Adipocyte (in vitro differentiated cells): ENCODE measurements at regions not wholly inside any gene's neighbourhood (a gene's known extent, or its start where the extent isn't known, plus 50 kb on each side); places are given as distances from the start of the nearest gene placed in this dataset.
"Not testable (repeated sequence)": the region's sequence is repeated elsewhere in the genome, so short reads cannot be mapped to it uniquely, and the experiment has no call there.

Experiments
- DNase-seq: peaks from one replicate; pipeline ENCODE4 v3.0.0-alpha.2; 2015; ENCODE audit warnings: low read depth
- H3K27me3 ChIP-seq: replicated peaks from 2 replicates; pipeline ENCODE4 v1.7.0; 2013; ENCODE audit warnings: mild to moderate bottlenecking, low read length, moderate library complexity; ENCODE audit not compliant: control insufficient read depth, insufficient read depth
- H3K36me3 ChIP-seq: 2 replicates; pipeline ENCODE4 v1.7.0; 2013; ENCODE audit warnings: low read length, mild to moderate bottlenecking, moderate library complexity; ENCODE audit not compliant: control insufficient read depth, insufficient read depth, severe bottlenecking
- H3K4me1 ChIP-seq: 2 replicates; pipeline ENCODE4 v1.7.0; 2013; ENCODE audit warnings: mild to moderate bottlenecking, low read length, moderate library complexity; ENCODE audit not compliant: control insufficient read depth, insufficient read depth
- H3K4me3 ChIP-seq: 2 replicates; pipeline ENCODE4 v1.7.0; 2013; ENCODE audit warnings: mild to moderate bottlenecking, low read length, moderate library complexity
- H3K9ac ChIP-seq: 2 replicates; pipeline ENCODE4 v1.7.0; 2013; ENCODE audit warnings: mild to moderate bottlenecking, low read length, moderate library complexity
- H3K9me3 ChIP-seq: 2 replicates; pipeline ENCODE4 v1.7.0; 2013; ENCODE audit warnings: mild to moderate bottlenecking, low read length, moderate library complexity; ENCODE audit not compliant: control insufficient read depth

GRCh38 chr12:87612996-87613395 lies 416.2 kb downstream of the C12orf50 start:
- no peak for DNase-seq
- no peaks in the 10 kb centered on the region for H3K4me1 ChIP-seq
- H3K4me3 ChIP-seq, result no peak overlapping the region
- H3K36me3 ChIP-seq, result no peaks in the 10 kb centered on the region
- no peaks in the 10 kb centered on the region for H3K27me3 ChIP-seq
- no peaks in the 10 kb centered on the region for H3K9me3 ChIP-seq
- no peak overlapping the region for H3K9ac ChIP-seq

GRCh38 chr12:87608321-87608720 lies 420.9 kb downstream of the C12orf50 start:
- Histone ChIP-seq H3K9me3 (no peaks in the 10 kb centered on the region), H3K4me3 (no peak overlapping the region), H3K9ac (no peak overlapping the region), H3K4me1 (no peaks in the 10 kb centered on the region), H3K36me3 (no peaks in the 10 kb centered on the region), H3K27me3 (no peaks in the 10 kb centered on the region)
- no peak for DNase-seq

- H3K36me3 ChIP-seq, result no peaks in the 10 kb centered on the region
- no peak overlapping the region for H3K9ac ChIP-seq
- H3K27me3 ChIP-seq, result no peaks in the 10 kb centered on the region
Observed at GRCh38 chr12:87603727-87604126, 425.5 kb downstream of the C12orf50 start.

GRCh38 chr12:87599459-87599858 lies 429.7 kb downstream of the C12orf50 start:
- no peak overlapping the region for H3K4me3 ChIP-seq
- DNase-seq, result no peak
- no peaks in the 10 kb centered on the region for H3K9me3 ChIP-seq
- peaks cover 11% of the 10 kb centered on the region for H3K4me1 ChIP-seq
- no peak overlapping the region for H3K9ac ChIP-seq
- no peaks in the 10 kb centered on the region for H3K36me3 ChIP-seq
- no peaks in the 10 kb centered on the region for H3K27me3 ChIP-seq

More at GRCh38 chr12:87603727-87604126, 425.5 kb downstream of the C12orf50 start:
- DNase-seq, result peak; percentile 1
- Histone ChIP-seq H3K4me3 (no peak overlapping the region), H3K9me3 (no peaks in the 10 kb centered on the region), H3K4me1 (no peaks in the 10 kb centered on the region)

GRCh38 chr12:87597114-87597513 lies 432.1 kb downstream of the C12orf50 start:
- no peak for DNase-seq
- Histone ChIP-seq H3K9me3 (no peaks in the 10 kb centered on the region), H3K4me1 (peaks cover 11% of the 10 kb centered on the region), H3K9ac (no peak overlapping the region), H3K36me3 (no peaks in the 10 kb centered on the region), H3K4me3 (no peak overlapping the region), H3K27me3 (no peaks in the 10 kb centered on the region)

GRCh38 chr12:87596636-87597035 lies 432.6 kb downstream of the C12orf50 start:
- Histone ChIP-seq H3K27me3 (no peaks in the 10 kb centered on the region), H3K4me3 (no peak overlapping the region), H3K9ac (no peak overlapping the region), H3K9me3 (no peaks in the 10 kb centered on the region), H3K4me1 (peaks cover 11% of the 10 kb centered on the region), H3K36me3 (no peaks in the 10 kb centered on the region)
- DNase-seq, result peak; percentile 75

GRCh38 chr12:87596134-87596533 lies 433.1 kb downstream of the C12orf50 start:
- DNase-seq, result peak; percentile 4
- H3K4me3 ChIP-seq, result no peak overlapping the region

GRCh38 chr12:87585882-87586557 lies 443.2 kb downstream of the C12orf50 start:
- H3K9me3 ChIP-seq, result no peaks in the 10 kb centered on the region
- no peak overlapping the region for H3K9ac ChIP-seq
- H3K36me3 ChIP-seq, result no peaks in the 10 kb centered on the region
- DNase-seq, result no peak
- no peaks in the 10 kb centered on the region for H3K27me3 ChIP-seq
- no peaks in the 10 kb centered on the region for H3K4me1 ChIP-seq
- no peak overlapping the region for H3K4me3 ChIP-seq

More at GRCh38 chr12:87596134-87596533, 433.1 kb downstream of the C12orf50 start:
- no peak overlapping the region for H3K9ac ChIP-seq
- no peaks in the 10 kb centered on the region for H3K36me3 ChIP-seq
- no peaks in the 10 kb centered on the region for H3K9me3 ChIP-seq
- no peaks in the 10 kb centered on the region for H3K27me3 ChIP-seq
- H3K4me1 ChIP-seq, result peaks cover 11% of the 10 kb centered on the region

GRCh38 chr12:87579091-87579490 lies 450.1 kb downstream of the C12orf50 start:
- H3K36me3 ChIP-seq, H3K27me3 ChIP-seq, H3K4me3 ChIP-seq, H3K9me3 ChIP-seq, H3K9ac ChIP-seq, DNase-seq, H3K4me1 ChIP-seq: not testable (repeated sequence)

GRCh38 chr12:87575906-87576305 lies 453.3 kb downstream of the C12orf50 start:
- no peaks in the 10 kb centered on the region for H3K9me3 ChIP-seq
- H3K4me1 ChIP-seq, result no peaks in the 10 kb centered on the region
- no peaks in the 10 kb centered on the region for H3K27me3 ChIP-seq
- H3K9ac ChIP-seq, result no peak overlapping the region
- no peaks in the 10 kb centered on the region for H3K36me3 ChIP-seq
- no peak overlapping the region for H3K4me3 ChIP-seq
- DNase-seq, result no peak

GRCh38 chr12:87566918-87567317 lies 462.3 kb downstream of the C12orf50 start:
- DNase-seq, result peak; percentile 14
- not testable (repeated sequence) for H3K9me3 ChIP-seq, H3K4me3 ChIP-seq, H3K9ac ChIP-seq, H3K27me3 ChIP-seq, H3K4me1 ChIP-seq, H3K36me3 ChIP-seq

GRCh38 chr12:87556985-87557384 lies 472.2 kb downstream of the C12orf50 start:
- H3K4me1 ChIP-seq, result no peaks in the 10 kb centered on the region

More at GRCh38 chr12:87556985-87557384, 472.2 kb downstream of the C12orf50 start:
- Histone ChIP-seq H3K36me3 (no peaks in the 10 kb centered on the region), H3K4me3 (no peak overlapping the region), H3K27me3 (no peaks in the 10 kb centered on the region), H3K9ac (no peak overlapping the region), H3K9me3 (no peaks in the 10 kb centered on the region)
- no peak for DNase-seq
